HG03045 (cell line): ENCODE measurements at regions not wholly inside any gene's neighbourhood (a gene's known extent, or its start where the extent isn't known, plus 50 kb on each side); places are given as distances from the start of the nearest gene placed in this dataset.
"Not testable (repeated sequence)": the region's sequence is repeated elsewhere in the genome, so short reads cannot be mapped to it uniquely, and the experiment has no call there.

Source experiments
- ATAC-seq: cut with Tn5 transposase; IDR thresholded peaks from one replicate; pipeline ENCODE4 v1.9.1; 2021; ENCODE audit warnings: mild to moderate bottlenecking, moderate library complexity; ENCODE audit not compliant: unreplicated experiment

GRCh38 chr20:7147220-7147601, 379.7 kb downstream of the BMP2 start:
- ATAC-seq, result no peak

- no peak for ATAC-seq
Observed at GRCh38 chr20:7151676-7152470, 384.4 kb downstream of the BMP2 start.

- ATAC-seq, result no peak
Observed at GRCh38 chr20:7155282-7155681, 387.8 kb downstream of the BMP2 start.

GRCh38 chr20:7155794-7156193, 388.3 kb downstream of the BMP2 start:
- ATAC-seq, result no peak

GRCh38 chr20:7159903-7160302, 392.4 kb downstream of the BMP2 start:
- ATAC-seq, result no peak

GRCh38 chr20:7161690-7162089, 394.2 kb downstream of the BMP2 start:
- ATAC-seq, result no peak

GRCh38 chr20:7171911-7172310, 404.4 kb downstream of the BMP2 start:
- ATAC-seq, result no peak

GRCh38 chr20:7174554-7174953, 407.1 kb downstream of the BMP2 start:
- no peak for ATAC-seq

- not testable (repeated sequence) for ATAC-seq
Observed at GRCh38 chr20:7175827-7176226, 408.3 kb downstream of the BMP2 start.

- ATAC-seq, result no peak
Observed at GRCh38 chr20:7178004-7178403, 410.5 kb downstream of the BMP2 start.

- no peak for ATAC-seq
Observed at GRCh38 chr20:7180256-7181045, 413.0 kb downstream of the BMP2 start.

- no peak for ATAC-seq
Observed at GRCh38 chr20:7189231-7189630, 421.7 kb downstream of the BMP2 start.

- ATAC-seq, result no peak
Observed at GRCh38 chr20:7193681-7194080, 426.2 kb downstream of the BMP2 start.

GRCh38 chr20:7195704-7196103, 428.2 kb downstream of the BMP2 start:
- no peak for ATAC-seq

- no peak for ATAC-seq
Observed at GRCh38 chr20:7196481-7196880, 429.0 kb downstream of the BMP2 start.

GRCh38 chr20:7199861-7200260, 432.4 kb downstream of the BMP2 start:
- no peak for ATAC-seq

- ATAC-seq, result no peak
Observed at GRCh38 chr20:7207186-7207798, 439.8 kb downstream of the BMP2 start.

- ATAC-seq, result no peak
Observed at GRCh38 chr20:7210910-7211309, 443.4 kb downstream of the BMP2 start.

- ATAC-seq, result no peak
Observed at GRCh38 chr20:7214081-7214740, 446.7 kb downstream of the BMP2 start.

- ATAC-seq, result no peak
Observed at GRCh38 chr20:7217606-7218005, 450.1 kb downstream of the BMP2 start.

- no peak for ATAC-seq
Observed at GRCh38 chr20:7220755-7221154, 453.3 kb downstream of the BMP2 start.
